G401.6 (cell line): ENCODE measurements at regions not wholly inside any gene's neighbourhood (a gene's known extent, or its start where the extent isn't known, plus 50 kb on each side); places are given as distances from the start of the nearest gene placed in this dataset.

ENCODE experiments used
- FAIRE-seq: peaks from 2 replicates; lab custom pipeline; 2012; peaks lifted over from hg19 to GRCh38; lab: Jason Lieb, UNC

- no peak for FAIRE-seq
Measured at GRCh38 chr2:66691031-66691965, 256.4 kb downstream of the MEIS1 start.

DNA sequence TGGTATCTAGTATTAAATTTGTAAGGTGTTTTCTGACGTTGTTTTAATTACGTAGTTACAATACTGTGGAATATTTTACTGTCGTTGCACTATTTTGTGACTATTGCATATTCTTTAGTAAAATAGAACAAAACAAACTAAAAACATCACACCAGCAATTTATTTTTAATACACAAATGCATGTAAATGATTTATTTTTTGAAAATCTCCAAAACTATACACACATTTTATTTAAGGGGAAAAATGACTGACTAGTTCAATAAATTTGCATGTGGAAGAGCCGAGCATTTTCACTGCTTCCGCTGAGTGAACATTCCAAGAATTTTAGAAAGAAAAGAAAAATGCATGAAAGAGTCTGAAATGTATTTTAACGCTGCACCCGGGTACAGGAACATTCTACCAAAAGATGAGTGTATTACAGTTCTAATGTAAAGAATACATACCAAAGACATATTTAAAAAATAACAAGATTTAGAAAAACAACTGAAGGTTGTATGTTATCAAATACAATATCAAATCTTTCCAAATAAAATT is 257.7 kb downstream of the MEIS1 start:
- FAIRE-seq: no peak

DNA sequence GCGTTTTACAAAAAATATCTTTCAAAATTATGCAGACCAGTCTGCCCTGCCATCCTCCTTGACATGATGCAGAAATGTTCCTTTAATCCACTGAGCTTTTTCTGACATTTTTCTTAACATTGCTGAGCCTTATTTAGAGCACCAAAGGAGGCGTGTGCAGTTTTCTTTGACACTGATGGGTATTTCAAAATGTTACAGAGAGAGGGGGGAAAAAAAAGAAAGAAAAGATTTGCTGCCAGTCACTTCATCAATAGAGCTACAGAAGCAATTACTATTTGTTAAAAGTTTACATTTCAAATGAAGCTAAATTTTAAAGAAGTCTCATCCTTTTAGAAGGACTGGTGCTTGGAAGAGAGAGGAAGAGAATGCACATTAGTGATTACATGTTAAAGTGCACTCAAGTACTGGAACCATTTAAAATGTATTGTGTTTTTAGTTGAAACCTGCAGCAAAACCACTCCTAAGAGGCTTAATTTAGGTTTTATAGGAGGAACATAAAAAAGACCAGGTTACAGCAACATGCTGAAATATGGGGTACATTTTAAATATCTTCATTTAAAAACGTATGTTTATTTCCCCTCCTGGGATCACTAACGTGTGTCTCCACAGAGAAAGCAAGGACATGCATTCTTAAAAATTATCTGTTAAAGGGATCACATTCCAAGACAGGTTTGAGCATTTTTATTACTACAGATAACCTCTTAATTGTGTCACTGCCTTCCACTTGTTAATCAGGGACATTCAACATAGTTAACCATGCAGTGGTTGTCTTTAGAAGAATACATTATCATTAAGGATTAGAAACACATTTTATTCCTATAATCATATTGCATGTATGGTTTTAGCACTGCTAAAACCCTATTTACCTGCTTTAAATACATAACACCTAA is 258.4 kb downstream of the MEIS1 start:
- FAIRE-seq: no peak

DNA sequence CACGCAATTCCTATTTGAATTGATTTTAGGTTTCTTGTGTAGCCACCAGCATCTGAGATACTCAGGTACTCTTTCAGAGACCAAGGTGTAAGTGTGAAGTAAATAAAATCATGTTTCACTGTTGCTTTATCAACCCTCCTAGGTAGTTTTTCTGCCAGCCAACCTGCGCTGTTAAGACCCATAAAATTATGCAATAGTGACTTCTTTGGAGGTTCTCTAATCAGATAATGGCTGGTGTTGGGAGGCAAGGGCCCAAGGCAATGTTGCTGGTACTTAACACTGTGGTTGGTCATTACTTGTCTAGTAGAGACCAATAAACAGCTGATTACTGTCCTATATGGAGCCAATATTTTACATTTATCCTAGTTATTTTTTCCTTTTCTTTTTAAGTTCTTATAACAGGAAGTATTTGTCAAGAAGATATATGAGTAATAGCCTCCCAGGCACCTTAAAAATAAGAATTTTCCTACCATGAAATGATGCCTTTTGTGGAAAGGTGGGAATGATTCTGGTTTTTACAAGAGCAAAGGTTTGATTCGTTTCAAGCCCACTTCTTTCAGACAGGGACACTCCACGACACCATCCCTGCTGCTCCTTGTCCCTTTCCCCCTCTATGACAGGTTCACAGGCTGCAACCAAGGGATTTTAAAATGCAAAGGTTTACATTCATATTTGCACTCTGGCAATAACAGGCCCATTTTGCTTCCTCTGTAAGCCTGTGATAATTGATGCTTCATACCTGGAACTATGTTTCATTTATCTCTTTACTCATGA is 259.3 kb downstream of the MEIS1 start:
- FAIRE-seq: no peak

DNA sequence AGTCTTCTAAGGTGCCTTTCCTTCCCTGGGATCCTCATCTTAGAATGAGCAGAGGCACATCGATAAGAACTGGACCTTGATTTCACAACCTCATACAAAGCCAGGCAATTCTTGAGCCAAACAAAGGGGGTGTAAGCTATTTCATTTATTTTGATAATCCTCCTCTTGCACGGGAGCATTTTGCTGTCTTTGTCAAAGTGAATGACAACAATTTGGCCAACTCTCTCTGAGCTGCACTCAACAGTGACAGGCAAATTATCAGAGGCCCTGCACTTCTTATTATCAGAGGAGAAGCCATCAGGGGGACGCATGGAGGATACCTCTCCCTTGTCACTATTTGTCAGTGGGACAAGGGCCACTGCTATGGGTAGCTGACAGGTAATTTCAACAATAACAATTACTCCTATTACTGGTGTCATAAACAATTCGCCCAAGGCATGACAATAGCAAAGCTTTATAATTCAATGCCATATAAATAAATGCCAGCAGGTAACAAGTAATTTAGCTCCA is 260.4 kb downstream of the MEIS1 start:
- no peak for FAIRE-seq

DNA sequence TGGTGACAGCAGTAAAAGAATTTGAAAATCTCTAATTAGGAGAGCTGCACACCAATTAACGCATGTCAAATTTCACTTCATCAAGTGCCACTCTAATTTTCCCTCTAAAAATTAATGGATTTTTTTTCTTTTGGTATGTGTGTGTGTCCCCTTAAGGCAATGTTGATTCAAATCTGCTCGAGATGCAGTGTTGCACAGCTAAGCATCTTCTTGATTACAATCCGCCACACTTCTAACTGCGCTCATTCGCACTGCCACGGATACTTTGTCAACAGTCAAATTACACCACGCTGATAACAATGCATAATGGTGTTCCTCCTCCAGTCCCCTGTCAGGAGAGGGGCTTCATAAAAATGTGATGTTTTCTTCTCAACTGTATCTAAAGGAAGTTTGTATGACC is 261.4 kb downstream of the MEIS1 start:
- FAIRE-seq: no peak

DNA sequence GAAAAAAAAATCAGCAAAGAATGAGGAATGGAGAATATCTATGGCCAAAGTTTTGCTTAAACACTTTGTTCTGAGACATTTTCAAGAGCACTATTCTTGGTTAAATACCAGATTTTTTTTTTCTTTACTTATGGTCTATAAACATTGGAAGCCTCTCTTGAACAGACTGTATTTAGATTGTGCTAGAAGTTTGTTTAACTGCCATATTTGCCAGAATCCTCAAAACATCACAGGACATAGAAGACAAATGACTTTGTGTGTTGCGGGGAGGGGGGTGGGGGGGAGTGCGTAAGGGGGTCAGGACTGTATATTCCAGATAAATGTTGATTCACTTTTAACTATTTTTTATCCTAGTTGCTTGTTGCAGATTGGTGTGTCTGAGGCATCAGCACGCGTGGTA is 262.0 kb downstream of the MEIS1 start:
- FAIRE-seq: no peak

DNA sequence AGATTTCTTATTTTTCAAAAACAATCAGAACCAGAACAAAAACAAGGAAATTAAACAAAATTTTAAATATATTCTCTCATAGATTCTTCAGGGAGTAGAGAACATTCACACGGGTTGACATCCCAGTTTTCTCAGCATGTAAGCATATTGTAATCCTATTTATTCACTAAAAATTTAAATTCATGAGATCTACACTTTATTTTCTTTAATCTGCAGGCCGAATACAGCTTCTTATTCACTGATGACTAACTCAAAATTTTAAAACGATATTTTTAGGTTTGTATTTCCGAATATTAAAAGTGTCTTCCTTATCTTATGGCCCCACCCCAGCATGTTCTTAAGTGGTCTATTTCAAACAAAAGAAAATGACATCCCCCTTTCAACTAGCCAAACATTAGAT is 262.4 kb downstream of the MEIS1 start:
- FAIRE-seq: no peak

DNA sequence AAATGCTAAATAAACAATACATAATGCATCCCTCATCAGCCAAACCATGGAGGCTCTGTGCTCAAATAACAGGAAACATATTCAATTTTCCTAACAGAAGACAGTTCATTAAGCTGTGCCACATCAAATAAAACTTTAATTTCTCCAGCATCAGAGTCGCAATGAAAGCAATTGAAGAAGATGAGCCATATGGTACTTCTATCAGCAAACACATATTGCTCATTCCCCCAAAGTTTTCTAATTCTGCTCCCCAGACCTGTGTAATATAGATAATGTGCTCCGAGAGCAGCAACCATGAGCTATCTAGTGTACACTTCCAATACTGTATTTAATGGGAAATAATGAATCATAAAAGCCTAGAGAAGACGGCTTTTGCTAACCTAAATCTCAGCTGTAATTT is 263.2 kb downstream of the MEIS1 start:
- FAIRE-seq: no peak

GRCh38 chr2:66698576-66699239 is 263.8 kb downstream of the MEIS1 start:
- FAIRE-seq: no peak

DNA sequence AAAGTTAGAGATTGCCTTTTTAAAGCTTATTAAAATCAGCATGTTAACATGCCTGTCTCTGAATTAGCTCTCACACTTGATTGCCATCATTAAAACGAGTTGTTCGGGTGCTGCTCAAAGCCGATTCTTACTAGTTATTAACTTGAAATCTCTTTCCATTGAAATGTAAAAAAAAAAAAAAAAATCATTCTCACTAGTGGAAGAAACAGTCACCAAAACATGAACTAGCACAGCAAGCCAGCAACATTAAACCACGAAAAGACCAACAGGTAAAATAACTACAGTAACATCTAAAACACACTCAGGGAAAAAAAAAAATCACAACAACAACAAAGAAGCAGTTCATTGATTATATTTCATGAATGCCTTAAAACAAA is 264.5 kb downstream of the MEIS1 start:
- FAIRE-seq: no peak

- FAIRE-seq: no peak
Measured at GRCh38 chr2:66699793-66700676, 265.1 kb downstream of the MEIS1 start.

- FAIRE-seq: no peak
Measured at GRCh38 chr2:66700677-66701066, 265.7 kb downstream of the MEIS1 start.

DNA sequence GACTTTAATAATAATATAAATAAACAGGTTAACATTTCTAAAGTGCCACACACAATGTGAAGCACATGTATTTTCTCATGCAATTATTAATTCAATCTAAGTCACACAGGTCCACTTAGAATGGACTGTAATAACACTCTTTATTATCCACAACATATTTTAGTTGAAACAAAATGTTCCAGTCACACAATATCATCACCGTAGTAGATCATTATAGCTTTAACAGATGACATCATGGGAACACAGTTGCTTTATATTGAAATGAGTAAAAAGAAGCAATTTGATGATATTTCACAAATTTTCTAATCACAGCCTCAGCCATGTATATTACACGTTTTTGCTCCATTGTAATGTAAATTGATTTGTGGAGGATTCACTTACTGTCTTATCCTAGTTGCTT is 266.3 kb downstream of the MEIS1 start:
- FAIRE-seq: no peak

DNA sequence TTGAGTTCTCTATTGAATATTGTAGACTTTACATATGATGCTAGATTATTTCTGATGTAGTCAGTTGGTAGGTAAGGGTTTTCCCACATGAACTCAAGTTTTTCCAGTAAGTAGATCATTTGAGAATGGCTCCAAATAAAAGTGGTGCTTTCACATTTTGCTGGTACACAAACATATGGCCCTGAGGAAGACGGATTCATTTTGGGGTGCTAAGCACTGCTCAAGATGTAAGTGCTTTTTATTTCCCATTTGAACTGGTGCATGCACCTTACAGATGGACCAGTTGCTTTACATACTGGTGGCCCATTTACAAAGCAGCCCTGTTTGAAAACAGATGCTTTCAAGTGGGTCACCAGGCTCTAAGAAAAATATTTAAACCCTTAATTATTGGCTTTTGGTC is 266.7 kb downstream of the MEIS1 start:
- FAIRE-seq: no peak

- FAIRE-seq: no peak
Measured at GRCh38 chr2:66702301-66702700, 267.4 kb downstream of the MEIS1 start.

GRCh38 chr2:66704786-66705185 is 269.9 kb downstream of the MEIS1 start:
- FAIRE-seq: no peak

GRCh38 chr2:66714610-66715009 is 279.7 kb downstream of the MEIS1 start:
- no peak for FAIRE-seq

DNA sequence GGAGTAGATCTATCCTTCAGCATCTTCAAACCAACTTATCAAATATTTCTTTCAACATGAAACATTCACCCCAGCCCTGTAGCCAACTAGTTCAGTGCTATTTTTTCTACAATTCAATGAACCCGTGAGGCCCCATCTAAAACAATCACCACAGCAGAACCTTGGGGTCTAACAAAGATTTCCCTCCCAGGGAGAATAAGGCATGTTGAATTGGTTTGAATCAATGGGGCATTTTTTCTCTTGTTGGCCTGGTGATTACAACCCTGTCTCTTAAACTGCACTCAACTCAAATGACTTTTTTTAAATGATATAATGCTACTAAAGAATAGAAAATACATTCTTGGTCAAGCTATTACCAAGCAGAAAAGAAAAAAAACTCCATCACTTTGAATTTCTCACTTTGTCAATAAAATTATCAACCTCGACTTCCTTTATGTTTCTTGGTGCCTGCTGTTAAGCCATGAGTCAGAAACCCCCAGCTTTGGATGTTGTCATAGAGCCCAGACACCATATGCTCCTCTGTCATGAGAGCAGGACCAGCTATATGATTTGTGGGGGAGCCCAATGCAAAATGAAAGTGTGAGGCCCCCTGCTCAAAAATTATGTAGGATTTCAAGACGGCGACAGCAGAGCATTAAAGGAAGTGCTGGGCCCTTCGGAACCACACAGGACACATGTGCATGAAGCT is 282.4 kb downstream of the MEIS1 start:
- FAIRE-seq: no peak

DNA sequence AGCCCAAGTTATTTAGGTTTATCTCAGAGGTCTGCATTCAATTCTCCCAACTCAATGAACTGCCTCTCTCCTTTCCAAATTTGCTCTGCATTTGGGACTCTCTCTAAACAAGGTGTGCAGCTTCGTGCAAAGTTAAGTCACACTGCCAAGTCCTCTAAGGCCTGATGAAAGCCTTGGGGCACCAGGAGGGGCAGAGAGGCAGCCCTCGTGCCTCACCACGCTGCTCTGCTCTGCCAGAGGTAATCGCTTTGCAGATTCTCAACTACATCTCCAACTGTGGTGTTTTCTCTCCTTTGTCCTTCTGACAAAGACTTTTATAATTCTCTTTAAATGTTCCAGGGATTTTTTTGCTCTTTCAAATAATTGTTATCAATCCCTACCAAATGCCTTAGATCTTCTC is 283.0 kb downstream of the MEIS1 start:
- no peak for FAIRE-seq
